GM12892 (cell line): ENCODE measurements at regions not wholly inside any gene's neighbourhood (a gene's known extent, or its start where the extent isn't known, plus 50 kb on each side); places are given as distances from the start of the nearest gene placed in this dataset.
"Not testable (repeated sequence)": the region's sequence is repeated elsewhere in the genome, so short reads cannot be mapped to it uniquely, and the experiment has no call there.

Experiments
- POLR2A ChIP-seq: IDR thresholded peaks from 2 replicates; pipeline ENCODE4 v1.6.1; 2011; ENCODE audit warnings: low read depth, low read length, control low read depth
- POLR2AphosphoS5 ChIP-seq: IDR thresholded peaks from 2 replicates; pipeline ENCODE4 v1.6.1; 2011; ENCODE audit warnings: low read depth, low read length, control low read depth

DNA sequence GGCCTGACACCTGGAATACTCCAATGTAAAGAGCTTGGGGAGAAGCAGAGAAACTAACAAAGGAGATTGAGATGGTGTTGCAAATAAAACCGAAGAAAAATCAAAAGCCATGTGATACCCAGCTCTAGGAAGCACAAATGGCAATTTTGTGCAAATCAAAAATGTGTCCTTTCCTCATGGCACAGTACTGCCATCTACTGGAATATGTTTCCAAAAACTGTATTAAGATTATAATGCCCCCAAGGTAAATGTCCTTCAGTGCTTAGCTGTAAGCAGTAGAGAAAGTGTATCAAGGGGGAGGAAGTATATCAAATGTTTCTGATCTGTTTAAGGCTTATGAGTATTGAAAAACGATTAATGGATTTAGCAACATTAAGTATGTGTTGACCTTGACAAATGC is 620.3 kb downstream of the ZWINT start:
- TF ChIP-seq POLR2A, POLR2AphosphoS5: not testable (repeated sequence)
